ENCODE measurements at regions not wholly inside any gene's neighbourhood (a gene's known extent, or its start where the extent isn't known, plus 50 kb on each side); places are given as distances from the start of the nearest gene placed in this dataset.

- DNase-seq: no peak
These were observed 67.5 kb downstream of the TMX1 start for GRCh38 chr14:51307551-51307950.

- no peak for DNase-seq
These were observed 68.8 kb downstream of the TMX1 start for GRCh38 chr14:51308866-51309265.

GRCh38 chr14:51310505-51310944, 70.5 kb downstream of the TMX1 start:
- DNase-seq: no peak

GRCh38 chr14:51314321-51315015, 74.4 kb downstream of the TMX1 start:
- no peak for DNase-seq

- no peak for DNase-seq
These were observed 77.3 kb downstream of the TMX1 start for GRCh38 chr14:51317373-51317772.

- no peak for DNase-seq
These were observed 79.0 kb downstream of the TMX1 start for GRCh38 chr14:51318813-51319597.

GRCh38 chr14:51321036-51321435, 81.0 kb downstream of the TMX1 start:
- DNase-seq: no peak

- DNase-seq: no peak
These were observed 83.4 kb downstream of the TMX1 start for GRCh38 chr14:51323492-51323891.

GRCh38 chr14:51327376-51327775, 87.3 kb downstream of the TMX1 start:
- no peak for DNase-seq

GRCh38 chr14:51328064-51328771, 88.2 kb downstream of the TMX1 start:
- DNase-seq: no peak

- DNase-seq: no peak
These were observed 88.8 kb downstream of the TMX1 start for GRCh38 chr14:51328772-51329353.

GRCh38 chr14:51331486-51332367, 91.7 kb downstream of the TMX1 start:
- no peak for DNase-seq

GRCh38 chr14:51333299-51333698, 93.3 kb downstream of the TMX1 start:
- no peak for DNase-seq

- DNase-seq: no peak
These were observed 94.0 kb downstream of the TMX1 start for GRCh38 chr14:51333901-51334521.

- no peak for DNase-seq
These were observed 94.5 kb downstream of the TMX1 start for GRCh38 chr14:51334566-51334965.

GRCh38 chr14:51335531-51335930, 95.5 kb downstream of the TMX1 start:
- DNase-seq: no peak

- DNase-seq: no peak
These were observed 96.1 kb downstream of the TMX1 start for GRCh38 chr14:51335961-51336723.

- DNase-seq: no peak
These were observed 96.7 kb downstream of the TMX1 start for GRCh38 chr14:51336734-51337133.

GRCh38 chr14:51337520-51337919, 97.5 kb downstream of the TMX1 start:
- no peak for DNase-seq

GRCh38 chr14:51341338-51341737, 101.3 kb downstream of the TMX1 start:
- DNase-seq: no peak

- DNase-seq: no peak
These were observed 102.2 kb downstream of the TMX1 start for GRCh38 chr14:51342226-51342625.

Measured in NCI-H2029 treated with DMSO at 0.1 percent for 48 hours (cell line).